ENCODE measurements at regions not wholly inside any gene's neighbourhood (a gene's known extent, or its start where the extent isn't known, plus 50 kb on each side); places are given as distances from the start of the nearest gene placed in this dataset.
"Not testable (repeated sequence)": the region's sequence is repeated elsewhere in the genome, so short reads cannot be mapped to it uniquely, and the experiment has no call there.

GRCh38 chr1:238409932-238410331 is 519.2 kb upstream of the ZP4 start:
- DNase-seq = no peak

GRCh38 chr1:238409191-238409850 is 518.6 kb upstream of the ZP4 start:
- DNase-seq = no peak

GRCh38 chr1:238408737-238409136 is 518.0 kb upstream of the ZP4 start:
- DNase-seq = no peak

DNA sequence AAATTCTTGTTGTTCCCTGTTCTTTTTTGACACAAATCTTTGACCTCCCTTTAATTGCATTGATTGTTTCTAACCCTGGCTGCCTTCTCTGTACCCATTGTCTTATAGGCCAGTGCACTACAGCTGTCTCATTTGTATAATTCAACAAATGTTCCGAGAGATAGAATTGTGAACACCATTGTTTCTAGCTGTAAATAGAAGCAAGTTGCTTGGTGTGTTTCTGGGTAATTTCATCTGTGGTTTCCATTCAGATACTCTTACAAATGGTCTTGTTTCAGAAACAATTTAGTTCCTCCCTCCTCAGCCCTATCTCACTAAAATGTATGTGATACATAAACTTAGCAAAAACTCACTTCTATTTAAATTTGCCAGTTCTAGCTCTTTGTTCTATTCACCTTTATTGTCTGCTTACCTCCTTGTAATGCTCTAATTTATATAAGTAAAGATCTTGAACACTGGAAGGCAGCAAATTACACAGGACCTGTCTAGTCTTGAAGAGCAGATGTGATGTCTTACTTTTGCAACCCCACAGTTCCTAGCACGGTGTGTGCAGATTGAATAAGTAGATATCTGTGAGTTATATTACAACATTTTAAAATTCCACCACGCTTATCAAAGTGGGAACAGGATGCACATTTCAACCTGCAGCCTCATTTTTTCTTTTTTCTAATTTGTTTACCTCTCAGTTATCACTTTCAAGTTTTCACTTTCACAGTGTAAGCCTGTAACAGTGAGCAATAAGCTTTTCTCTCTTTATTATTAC is 515.6 kb upstream of the ZP4 start:
- peak in 1 of 2 experiments; percentile 1 for DNase-seq

DNA sequence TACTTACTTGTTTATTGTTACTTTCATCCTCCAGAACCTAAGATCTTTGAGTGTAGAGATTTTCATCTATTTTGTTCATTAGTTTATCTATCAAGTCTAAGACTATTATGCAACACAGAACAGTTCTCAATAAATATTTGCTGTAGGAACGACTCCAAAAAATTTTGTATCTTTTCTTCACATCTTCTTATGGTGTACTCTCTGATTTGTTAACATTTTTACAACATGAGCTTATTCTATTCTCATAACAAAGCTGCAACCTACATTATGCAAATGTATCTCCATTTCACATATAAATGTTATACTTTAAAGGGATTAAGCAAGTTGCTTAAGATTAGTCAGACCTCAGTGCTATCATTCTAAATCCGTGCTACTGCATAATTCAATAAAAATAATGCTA is 514.2 kb upstream of the ZP4 start:
- no peak for DNase-seq

DNA sequence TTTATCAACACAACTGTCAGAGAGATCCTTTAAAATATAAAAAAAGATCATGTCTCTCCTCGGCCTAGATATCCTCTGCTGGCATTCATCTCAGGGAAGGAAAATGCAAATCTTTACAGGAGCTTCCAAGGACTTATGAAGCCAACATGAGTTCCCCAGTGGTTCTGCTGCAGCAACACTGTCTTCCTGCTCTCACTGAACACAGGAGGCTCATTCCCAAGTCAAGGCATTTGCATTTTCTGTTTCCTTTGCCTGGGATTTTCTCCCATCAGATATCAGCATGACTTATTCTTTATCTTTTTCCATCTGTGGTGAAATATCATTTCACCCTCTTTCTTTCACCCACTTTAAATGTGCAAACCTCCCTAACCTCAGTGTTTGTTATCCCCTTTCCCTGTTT is 513.8 kb upstream of the ZP4 start:
- no peak for DNase-seq

- DNase-seq = no peak
These were observed 510.4 kb upstream of the ZP4 start for GRCh38 chr1:238401144-238401543.

- DNase-seq = no peak
These were observed 508.8 kb upstream of the ZP4 start for GRCh38 chr1:238399558-238399957.

- no peak for DNase-seq
These were observed 505.4 kb upstream of the ZP4 start for GRCh38 chr1:238396140-238396539.

GRCh38 chr1:238384381-238384780 is 493.7 kb upstream of the ZP4 start:
- no peak for DNase-seq

GRCh38 chr1:238380167-238380566 is 489.4 kb upstream of the ZP4 start:
- no peak for DNase-seq

DNA sequence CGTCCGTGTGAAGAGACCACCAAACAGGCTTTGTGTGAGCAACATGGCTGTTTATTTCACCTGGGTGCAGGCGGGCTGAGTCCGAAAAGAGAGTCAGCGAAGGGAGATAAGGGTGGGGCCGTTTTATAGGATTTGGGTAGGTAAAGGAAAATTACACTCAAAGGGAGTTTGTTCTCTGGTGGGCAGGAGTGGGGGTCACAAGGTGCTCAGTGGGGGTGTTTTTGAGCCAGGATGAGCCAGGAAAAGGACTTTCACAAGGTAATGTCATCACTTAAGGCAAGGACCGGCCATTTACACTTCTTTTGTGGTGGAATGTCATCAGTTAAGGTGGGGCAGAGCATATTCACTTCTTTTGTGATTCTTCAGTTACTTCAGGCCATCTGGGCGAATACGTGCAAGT is 488.7 kb upstream of the ZP4 start:
- DNase-seq = not testable (repeated sequence)

DNA sequence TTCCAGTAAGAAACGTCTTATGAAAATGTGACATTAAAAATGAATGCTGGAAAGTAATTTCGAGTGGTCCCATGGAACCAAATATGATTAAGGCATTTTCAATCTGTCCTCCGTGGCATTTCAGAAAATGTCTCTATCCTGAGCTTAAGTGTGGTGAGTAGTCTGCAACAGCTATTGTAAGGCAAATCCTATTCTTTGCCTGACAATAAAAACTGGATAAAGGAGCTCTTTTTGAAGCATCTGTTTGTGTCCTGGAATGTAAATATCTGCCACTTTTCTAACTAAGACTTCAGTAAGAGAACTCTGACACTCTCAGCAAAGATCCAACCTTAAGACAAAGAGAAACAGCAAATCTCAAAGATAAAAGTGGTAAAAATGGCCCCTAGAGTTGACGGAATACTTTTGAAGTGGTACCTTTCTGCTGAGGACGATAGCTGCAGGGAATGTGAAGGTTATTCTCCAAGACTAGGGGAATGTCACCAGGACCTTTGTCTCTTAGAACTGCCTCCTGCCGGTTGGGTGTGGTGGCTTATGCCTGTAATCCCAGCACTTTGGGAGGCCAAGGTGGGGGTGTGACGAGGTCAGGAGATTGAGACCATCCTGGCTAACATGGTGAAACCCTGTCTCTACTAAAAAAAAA is 486.7 kb upstream of the ZP4 start:
- DNase-seq = no peak

DNA sequence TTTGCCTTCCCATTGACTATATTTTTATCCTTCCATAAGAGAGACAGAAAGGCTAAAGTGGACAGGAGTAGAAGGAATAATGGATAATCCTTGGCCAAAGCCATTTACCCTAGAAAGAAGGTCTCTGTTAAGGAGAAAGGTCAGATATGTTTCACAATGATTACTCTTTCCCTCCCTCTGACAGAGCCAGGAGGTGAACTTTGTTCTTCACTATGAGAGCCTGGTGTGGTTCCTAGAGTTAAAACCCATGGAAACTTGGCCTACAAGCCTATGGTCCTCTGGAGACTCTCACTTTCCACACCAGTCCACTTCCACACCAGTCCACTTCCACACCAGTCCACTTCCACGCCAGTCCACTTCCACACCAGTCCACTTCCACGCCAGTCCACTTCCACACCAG is 479.9 kb upstream of the ZP4 start:
- no peak for DNase-seq

GRCh38 chr1:238364214-238364892 is 473.6 kb upstream of the ZP4 start:
- DNase-seq = no peak

DNA sequence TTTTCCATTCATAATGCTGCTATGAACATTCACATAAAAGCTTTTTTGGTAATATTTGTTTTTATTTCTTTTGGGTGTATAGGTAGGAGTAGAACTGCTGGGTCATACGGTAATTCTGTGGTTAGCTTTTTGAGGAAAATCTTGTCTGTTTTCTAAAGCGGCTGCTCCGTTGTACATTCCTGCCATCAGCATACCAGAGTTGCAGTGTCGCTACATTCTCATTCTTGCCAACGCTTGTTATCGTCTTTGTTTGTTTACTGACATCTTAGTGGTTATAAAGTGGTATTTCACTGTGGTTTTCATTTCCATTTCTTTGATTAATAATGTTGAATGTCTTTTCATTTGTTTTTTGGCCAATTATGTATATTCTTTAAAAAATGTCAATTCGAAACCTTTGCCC is 469.8 kb upstream of the ZP4 start:
- DNase-seq = no peak

- DNase-seq = no peak
These were observed 459.7 kb upstream of the ZP4 start for GRCh38 chr1:238350471-238350870.

- no peak for DNase-seq
These were observed 455.6 kb upstream of the ZP4 start for GRCh38 chr1:238346340-238346739.

GRCh38 chr1:238345837-238346236 is 455.1 kb upstream of the ZP4 start:
- DNase-seq = no peak

- no peak for DNase-seq
These were observed 453.1 kb upstream of the ZP4 start for GRCh38 chr1:238343852-238344251.

DNA sequence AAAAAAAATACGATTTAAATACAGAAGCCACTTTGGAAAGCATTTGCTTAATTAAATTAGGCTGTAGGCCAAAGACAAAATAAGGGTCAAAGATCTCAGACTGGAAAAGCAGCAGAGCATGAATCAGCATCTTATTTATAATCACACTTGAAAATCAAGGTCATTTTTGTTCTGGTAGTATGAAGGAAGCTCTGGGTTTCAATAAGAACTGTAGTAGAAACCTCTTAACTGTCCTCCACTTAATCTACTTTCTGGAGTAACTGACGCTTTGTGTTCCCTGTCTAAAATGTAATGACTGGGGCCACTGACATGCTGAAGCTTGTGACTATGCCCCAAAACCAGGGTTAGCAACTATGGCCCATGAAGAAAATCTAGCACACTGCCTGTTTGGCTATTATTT is 450.7 kb upstream of the ZP4 start:
- DNase-seq = no peak

GRCh38 chr1:238340989-238341388 is 450.3 kb upstream of the ZP4 start:
- no peak for DNase-seq

GRCh38 chr1:238336531-238336930 is 445.8 kb upstream of the ZP4 start:
- no peak for DNase-seq

- no peak for DNase-seq
These were observed 443.4 kb upstream of the ZP4 start for GRCh38 chr1:238334170-238334569.

Measured in NCI-H526 (cell line).